ENCODE measurements at regions not wholly inside any gene's neighbourhood (a gene's known extent, or its start where the extent isn't known, plus 50 kb on each side); places are given as distances from the start of the nearest gene placed in this dataset.

DNA sequence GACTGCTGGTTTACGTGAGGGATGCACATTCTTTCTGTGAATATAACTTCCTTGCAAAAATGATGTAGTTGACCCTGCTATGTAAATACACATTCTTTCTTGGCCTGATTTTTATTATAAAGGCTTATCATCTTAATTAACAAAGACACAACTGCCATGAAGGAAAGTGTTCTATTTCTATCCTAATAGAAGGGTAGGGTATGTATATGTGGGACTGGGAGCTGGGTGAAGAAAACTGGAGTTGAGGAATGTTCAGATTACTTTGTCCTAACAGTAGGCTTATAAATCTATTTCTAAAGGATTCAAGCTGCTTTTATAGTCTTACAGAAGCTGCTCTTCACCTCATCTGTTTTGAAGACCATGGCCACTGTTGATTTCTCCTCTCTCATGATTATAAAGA, 76.5 kb upstream of the RGS17 start:
- no peak overlapping the region for H3K27ac Mint-ChIP-seq
- TF ChIP-seq, protein P1, sequence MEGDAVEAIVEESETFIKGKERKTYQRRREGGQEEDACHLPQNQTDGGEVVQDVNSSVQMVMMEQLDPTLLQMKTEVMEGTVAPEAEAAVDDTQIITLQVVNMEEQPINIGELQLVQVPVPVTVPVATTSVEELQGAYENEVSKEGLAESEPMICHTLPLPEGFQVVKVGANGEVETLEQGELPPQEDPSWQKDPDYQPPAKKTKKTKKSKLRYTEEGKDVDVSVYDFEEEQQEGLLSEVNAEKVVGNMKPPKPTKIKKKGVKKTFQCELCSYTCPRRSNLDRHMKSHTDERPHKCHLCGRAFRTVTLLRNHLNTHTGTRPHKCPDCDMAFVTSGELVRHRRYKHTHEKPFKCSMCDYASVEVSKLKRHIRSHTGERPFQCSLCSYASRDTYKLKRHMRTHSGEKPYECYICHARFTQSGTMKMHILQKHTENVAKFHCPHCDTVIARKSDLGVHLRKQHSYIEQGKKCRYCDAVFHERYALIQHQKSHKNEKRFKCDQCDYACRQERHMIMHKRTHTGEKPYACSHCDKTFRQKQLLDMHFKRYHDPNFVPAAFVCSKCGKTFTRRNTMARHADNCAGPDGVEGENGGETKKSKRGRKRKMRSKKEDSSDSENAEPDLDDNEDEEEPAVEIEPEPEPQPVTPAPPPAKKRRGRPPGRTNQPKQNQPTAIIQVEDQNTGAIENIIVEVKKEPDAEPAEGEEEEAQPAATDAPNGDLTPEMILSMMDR (IDR thresholded peaks at IDR 0.05; ENCODE audit: unreplicated experiment in 3 of 3), result no peak
- no peaks in the 10 kb centered on the region for H3K4me1 Mint-ChIP-seq
- no peaks in the 10 kb centered on the region for H3K9me3 Mint-ChIP-seq
- no peaks in the 10 kb centered on the region for H3K27me3 Mint-ChIP-seq (ENCODE audit: low read depth)
- H3K4me3 Mint-ChIP-seq, result no peak overlapping the region
- no peaks in the 10 kb centered on the region for H3K36me3 Mint-ChIP-seq (ENCODE audit: low read depth)

DNA sequence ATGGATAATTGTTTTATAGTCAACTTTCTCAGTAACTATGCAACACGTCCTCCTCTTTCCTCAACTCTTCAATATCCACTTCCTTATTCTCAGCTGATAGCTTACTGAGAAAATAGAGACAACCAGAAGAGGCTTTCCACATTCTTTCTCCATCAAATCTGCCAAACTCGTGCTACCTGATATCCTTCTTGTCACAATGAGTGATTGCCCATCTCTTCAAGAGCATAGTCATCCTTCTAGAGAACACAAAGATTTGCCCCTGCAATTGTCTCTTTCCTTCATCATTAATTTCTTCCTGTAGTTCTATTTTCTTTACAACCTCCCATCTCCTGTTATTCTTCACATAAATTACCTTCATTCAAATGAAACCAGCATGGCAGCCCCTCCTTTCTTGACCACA, 75.9 kb upstream of the RGS17 start:
- Mint-ChIP-seq H3K27me3 (ENCODE audit: low read depth) (no peaks in the 10 kb centered on the region), H3K27ac (no peak overlapping the region), H3K4me1 (no peaks in the 10 kb centered on the region), H3K36me3 (ENCODE audit: low read depth) (no peaks in the 10 kb centered on the region), H3K4me3 (no peak overlapping the region), H3K9me3 (no peaks in the 10 kb centered on the region)
- TF ChIP-seq, protein P1 (IDR thresholded peaks at IDR 0.05; ENCODE audit: unreplicated experiment in 3 of 3), result no peak

DNA sequence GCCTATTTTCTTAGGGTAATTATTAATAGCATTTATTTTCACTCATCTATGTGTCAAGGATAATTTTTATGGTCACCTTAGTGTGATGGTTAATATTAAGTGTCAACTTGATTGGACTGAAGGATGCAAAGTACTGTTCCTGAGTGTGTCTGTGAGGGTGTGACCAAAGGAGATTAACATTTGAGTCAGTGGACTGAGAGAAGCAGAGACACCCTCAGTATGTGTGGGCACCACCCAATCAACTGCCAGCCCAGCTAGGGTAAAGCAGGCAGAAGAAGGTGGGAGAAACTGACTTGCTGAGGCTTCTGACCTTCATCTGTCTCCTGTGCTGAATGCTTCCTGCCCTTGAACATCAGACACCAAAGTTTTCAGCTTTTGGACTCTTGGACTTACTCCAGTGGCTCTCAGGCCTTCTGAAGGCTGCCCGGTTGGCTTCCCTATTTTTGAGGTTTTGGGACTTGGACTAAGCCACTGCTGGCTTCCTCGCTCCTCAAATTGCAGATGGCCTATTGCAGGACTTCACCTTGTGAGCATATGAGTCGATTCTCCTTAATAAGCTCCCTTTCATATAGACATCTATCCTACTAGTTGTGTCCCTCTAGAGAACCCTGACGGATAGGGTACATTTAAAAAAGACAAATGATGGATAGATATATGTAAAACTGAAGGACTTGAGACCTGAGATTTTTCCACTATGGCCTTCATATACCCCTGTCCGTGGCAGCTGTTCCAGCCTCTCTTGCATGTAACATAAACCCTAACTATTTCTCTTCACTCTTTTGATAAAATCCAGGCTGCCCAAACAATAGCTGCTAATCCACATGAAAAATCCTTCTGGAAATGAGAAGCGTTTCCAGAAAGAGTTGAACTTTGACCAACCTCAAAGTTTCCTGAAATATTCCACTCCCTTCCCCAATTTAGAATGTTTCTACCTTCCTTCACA, 62.1 kb upstream of the RGS17 start:
- no peak overlapping the region for H3K4me3 Mint-ChIP-seq

DNA sequence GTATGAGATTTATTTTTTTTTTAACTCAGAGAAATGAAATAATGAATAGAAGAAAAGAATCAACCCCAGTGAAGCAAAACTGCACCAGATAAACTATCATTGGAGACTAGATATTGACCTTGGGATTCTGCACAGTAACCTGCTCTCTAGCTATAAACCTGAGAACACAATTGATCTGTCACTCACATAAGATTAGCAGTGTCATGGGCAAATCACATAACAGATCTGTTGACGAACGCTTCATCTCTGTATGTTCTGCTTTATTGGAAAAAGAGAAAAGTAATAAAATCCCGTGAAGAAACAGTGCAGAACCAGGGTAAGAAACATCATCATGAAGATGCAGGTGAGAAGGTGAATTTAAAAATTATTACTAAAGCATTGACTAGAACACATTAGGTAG, 52.8 kb upstream of the RGS17 start:
- TF ChIP-seq, protein P1 (IDR thresholded peaks at IDR 0.05; ENCODE audit: unreplicated experiment in 3 of 3), result no peak
- no peaks in the 10 kb centered on the region for H3K36me3 Mint-ChIP-seq (ENCODE audit: low read depth)
- no peak overlapping the region for H3K27ac Mint-ChIP-seq
- peaks cover 9% of the 10 kb centered on the region for H3K9me3 Mint-ChIP-seq
- no peaks in the 10 kb centered on the region for H3K4me1 Mint-ChIP-seq
- no peak overlapping the region for H3K4me3 Mint-ChIP-seq
- H3K27me3 Mint-ChIP-seq (ENCODE audit: low read depth), result no peaks in the 10 kb centered on the region

More for the DNA sequence above, 62.1 kb upstream of the RGS17 start:
- H3K27ac Mint-ChIP-seq, result no peak overlapping the region
- no peaks in the 10 kb centered on the region for H3K27me3 Mint-ChIP-seq (ENCODE audit: low read depth)
- peaks cover 6% of the 10 kb centered on the region for H3K4me1 Mint-ChIP-seq
- TF ChIP-seq, protein P1 (IDR thresholded peaks at IDR 0.05; ENCODE audit: unreplicated experiment in 3 of 3), result no peak
- peaks cover 2% of the 10 kb centered on the region for H3K9me3 Mint-ChIP-seq
- H3K36me3 Mint-ChIP-seq (ENCODE audit: low read depth), result no peaks in the 10 kb centered on the region

All from nephron (organoid).